HCT116 (cell line): ENCODE measurements at regions not wholly inside any gene's neighbourhood (a gene's known extent, or its start where the extent isn't known, plus 50 kb on each side); places are given as distances from the start of the nearest gene placed in this dataset.

ENCODE experiments used
- ATAC-seq: fragments of 200-7000 bp; cut with Tn5 transposase; 2 replicates; pipeline ENCODE4 v1.9.1; 2020; ENCODE audit warnings: mild to moderate bottlenecking, moderate library complexity
- BruUV-seq: library from RNA; stranded (reverse); fragments of 400-500 nt; replicated peaks from 2 replicates; lab custom pipeline; 2021; lab: Mats Ljungman, UMichigan
- CTCF ChIA-PET: fragments of 300-600 bp; sonication (Branson Sonifier 250); formaldehyde crosslinking; loops from one replicate; lab custom pipeline; 2021; ENCODE audit warnings: antibody characterized with exemption; lab: Charles Lee
- POLR2A ChIA-PET: fragments of 300-600, 350-600 bp; sonication (Branson Sonifier 250); formaldehyde crosslinking; loops from one replicate; lab custom pipeline; 2021; ENCODE audit warnings: antibody characterized with exemption; lab: Charles Lee
- RAD21 ChIA-PET, 2 experiments: fragments of 300-600 bp; sonication (Branson Sonifier 250); formaldehyde crosslinking; loops; one replicate each; lab custom pipeline; 2023; ENCODE audit warnings: low total read pairs in 2 of 2; ENCODE audit not compliant: uncharacterized antibody in 2 of 2, unreplicated experiment in 2 of 2, low non-redundant PET in 1 of 2; lab: Charles Lee
- DNase-seq: peaks from one replicate; pipeline ENCODE4 v3.0.0-alpha.2; 2010; ENCODE audit warnings: low read depth, low spot score
- H2AFZ ChIP-seq: fragments of 200-600 bp; shearing (Covaris generic), sonication (generic); 2 replicates; pipeline ENCODE4 v1.6.1; 2017; ENCODE audit warnings: low read depth, mixed run types, mixed read lengths, antibody characterized with exemption, low read length; ENCODE audit not compliant: poor library complexity, severe bottlenecking
- H3K27ac ChIP-seq: 2 replicates; pipeline ENCODE4 v1.5.1; 2012; ENCODE audit warnings: low read depth, low read length
- H3K27me3 ChIP-seq: fragments of 200-600 bp; sonication (generic); 2 replicates; pipeline ENCODE4 v1.6.1; 2016; ENCODE audit warnings: mixed run types, low read length, mixed read lengths; ENCODE audit not compliant: insufficient read depth
- H3K36me3 ChIP-seq, 2 experiments: fragments of 200-500 bp in 1 of 2; fragments of 200-600 bp in 1 of 2; sonication (Bioruptor generic) in 1 of 2; sonication (generic) in 1 of 2; 2 replicates each; pipeline versions ENCODE4 v1.5.1 to v1.6.1; 2014 to 2016; ENCODE audit warnings: low read length in 2 of 2, inconsistent platforms in 1 of 2, mixed read lengths in 1 of 2, mixed run types in 1 of 2; ENCODE audit not compliant: insufficient read depth in 2 of 2, control insufficient read depth in 1 of 2
- H3K4me1 ChIP-seq, 2 experiments: fragments of 200-600 bp in 1 of 2; sonication (generic) in 1 of 2; 2 replicates each; pipeline versions ENCODE4 v1.5.1 to v1.6.1; 2012 to 2017; ENCODE audit warnings: low read length in 2 of 2, inconsistent platforms in 1 of 2, mild to moderate bottlenecking in 1 of 2, mixed read lengths in 1 of 2, mixed run types in 1 of 2, moderate library complexity in 1 of 2; ENCODE audit not compliant: insufficient read depth in 2 of 2, control insufficient read depth in 1 of 2
- H3K4me2 ChIP-seq: fragments of 200-600 bp; sonication (generic); 2 replicates; pipeline ENCODE4 v1.6.1; 2017; ENCODE audit warnings: mixed run types, low read length, mixed read lengths
- H3K4me3 ChIP-seq, 2 experiments: fragments of 200-600 bp in 1 of 2; sonication (generic) in 1 of 2; replicated peaks in 1 of 2; 2 replicates each; pipeline ENCODE4 v1.5.1; 2011 to 2016; ENCODE audit warnings: low read length in 2 of 2, control low read depth in 1 of 2, low read depth in 1 of 2, mild to moderate bottlenecking in 1 of 2, mixed read lengths in 1 of 2, mixed run types in 1 of 2
- H3K79me2 ChIP-seq: fragments of 200-600 bp; sonication (generic); 2 replicates; pipeline ENCODE4 v1.6.1; 2017; ENCODE audit warnings: mild to moderate bottlenecking, mixed run types, low read length, moderate library complexity, mixed read lengths; ENCODE audit not compliant: insufficient read depth
- H3K9ac ChIP-seq: fragments of 200-600 bp; sonication (generic); 2 replicates; pipeline ENCODE4 v1.6.1; 2016; ENCODE audit warnings: low read length, mixed read lengths
- H3K9me2 ChIP-seq: fragments of 200-600 bp; sonication (generic), shearing (Covaris generic); 2 replicates; pipeline ENCODE4 v1.6.1; 2017; ENCODE audit warnings: mixed run types, mild to moderate bottlenecking, moderate library complexity; ENCODE audit not compliant: insufficient read depth
- H3K9me3 ChIP-seq, 2 experiments: fragments of 200-500 bp in 1 of 2; fragments of 200-600 bp in 1 of 2; sonication (Bioruptor generic) in 1 of 2; sonication (generic) in 1 of 2; 2 replicates each; pipeline ENCODE4 v1.6.1; 2014 to 2017; ENCODE audit warnings: low read length in 2 of 2, mixed read lengths in 2 of 2, inconsistent platforms in 1 of 2, low read depth in 1 of 2, mild to moderate bottlenecking in 1 of 2, mixed run types in 1 of 2, moderate library complexity in 1 of 2; ENCODE audit not compliant: control insufficient read depth in 1 of 2, insufficient read depth in 1 of 2
- H4K20me1 ChIP-seq: fragments of 200-600 bp; sonication (generic), shearing (Covaris generic); 2 replicates; pipeline ENCODE4 v1.6.1; 2017; ENCODE audit warnings: mixed run types, mild to moderate bottlenecking, moderate library complexity; ENCODE audit not compliant: insufficient read depth
- ELF1 ChIP-seq: IDR thresholded peaks from 2 replicates; pipeline ENCODE4 v1.6.1; 2012; ENCODE audit warnings: low read depth, borderline replicate concordance
- EZH2phosphoT487 ChIP-seq: fragments of 200-600 bp; IDR thresholded peaks from 2 replicates; pipeline ENCODE4 v1.6.1; 2018; ENCODE audit warnings: antibody characterized with exemption, borderline replicate concordance
- JUND ChIP-seq: IDR thresholded peaks from 2 replicates; pipeline ENCODE4 v1.6.1; 2012
- POLR2A ChIP-seq: IDR thresholded peaks from 2 replicates; pipeline ENCODE4 v1.7.0; 2011; ENCODE audit warnings: borderline replicate concordance; ENCODE audit not compliant: insufficient read depth, insufficient read length; ENCODE audit errors: extremely low read depth
- POLR2AphosphoS5 ChIP-seq: IDR thresholded peaks from 2 replicates; pipeline ENCODE4 v1.6.1; 2011; ENCODE audit warnings: mild to moderate bottlenecking, low read depth, low read length, moderate library complexity
- RAD21 ChIP-seq: IDR thresholded peaks from 2 replicates; pipeline ENCODE4 v1.6.1; 2012; ENCODE audit warnings: low read depth, mild to moderate bottlenecking
- REST ChIP-seq: IDR thresholded peaks from 2 replicates; pipeline ENCODE4 v1.6.1; 2012; ENCODE audit warnings: low read depth
- SP1 ChIP-seq: IDR thresholded peaks from 2 replicates; pipeline ENCODE4 v1.6.1; 2012; ENCODE audit warnings: low read depth
- SRF ChIP-seq: IDR thresholded peaks from 2 replicates; pipeline ENCODE4 v1.6.1; 2012; ENCODE audit warnings: low read depth
- intact Hi-C: fragments of 100-400 bp; cut with micrococcal nuclease; formaldehyde crosslinking; loops from 2 replicates; pipeline ENCODE4 v1.10.0; 2022

- no peak for ATAC-seq
- RAD21 ChIA-PET, result no interaction called here
- H3K27ac ChIP-seq, result no peak overlapping the region
- DNase-seq, result no peak
- CTCF ChIA-PET, result no interaction called here
- H2AFZ ChIP-seq, result no peak overlapping the region
- no peak overlapping the region for H3K4me3 ChIP-seq
- no peak for TF ChIP-seq RAD21
- TF ChIP-seq ELF1, result no peak
- no peak for TF ChIP-seq SP1
- no peak for TF ChIP-seq REST
- TF ChIP-seq POLR2A, result no peak
- TF ChIP-seq POLR2AphosphoS5, result no peak
- TF ChIP-seq EZH2phosphoT487, result no peak
- TF ChIP-seq SRF, result no peak
- TF ChIP-seq JUND, result no peak
- H3K9me2 ChIP-seq, result no peaks in the 10 kb centered on the region
- peaks cover 0 to 24% of the 10 kb centered on the region in 2 experiments; a peak in 2 of 4 replicates for H3K9me3 ChIP-seq
- no peaks in the 10 kb centered on the region for H3K36me3 ChIP-seq
- H3K27me3 ChIP-seq, result no peaks in the 10 kb centered on the region
- H3K79me2 ChIP-seq, result no peaks in the 10 kb centered on the region
- POLR2A ChIA-PET, result no interaction called here
- H3K4me2 ChIP-seq, result no peak overlapping the region
- H4K20me1 ChIP-seq, result no peaks in the 10 kb centered on the region; the same call in 1 of the 2 replicates
- no TSS peak for BruUV-seq
- intact Hi-C loops, result no loop called here
- no peaks in the 10 kb centered on the region for H3K4me1 ChIP-seq
- H3K9ac ChIP-seq, result no peak overlapping the region
Measured at GRCh38 chr18:55868909-55869308, 280.9 kb upstream of the TCF4 start.
